Activated T-helper 1 cell treated with anti-CD3 and anti-CD28 coated beads, Interleukin-2, amount 50 U/mL, for 16 hours (primary cell): ENCODE measurements at regions not wholly inside any gene's neighbourhood (a gene's known extent, or its start where the extent isn't known, plus 50 kb on each side); places are given as distances from the start of the nearest gene placed in this dataset.

ENCODE experiments used
- DNase-seq, 2 donors: peaks; one replicate each; pipeline ENCODE4 v3.0.0-alpha.2; 2020; ENCODE audit warnings: low read depth in 1 of 2, low spot score in 1 of 2

- no peak for DNase-seq
These were observed 1684.2 kb upstream of the SLC10A2 start for GRCh38 chr13:104750377-104750776.

- DNase-seq: no peak
These were observed 1674.5 kb upstream of the SLC10A2 start for GRCh38 chr13:104740641-104741222.

GRCh38 chr13:104737713-104738112, 1671.5 kb upstream of the SLC10A2 start:
- no peak for DNase-seq

GRCh38 chr13:104733427-104733826, 1667.2 kb upstream of the SLC10A2 start:
- DNase-seq: no peak

- no peak for DNase-seq
These were observed 1648.9 kb upstream of the SLC10A2 start for GRCh38 chr13:104715111-104715510.

GRCh38 chr13:104705031-104705750, 1639.0 kb upstream of the SLC10A2 start:
- DNase-seq: no peak

- DNase-seq: no peak
These were observed 1635.4 kb upstream of the SLC10A2 start for GRCh38 chr13:104701591-104701990.

- DNase-seq: no peak
These were observed 1628.2 kb upstream of the SLC10A2 start for GRCh38 chr13:104694397-104694796.

GRCh38 chr13:104693126-104693525, 1626.9 kb upstream of the SLC10A2 start:
- no peak for DNase-seq

- no peak for DNase-seq
These were observed 1625.7 kb upstream of the SLC10A2 start for GRCh38 chr13:104691767-104692467.

GRCh38 chr13:104686484-104686883, 1620.3 kb upstream of the SLC10A2 start:
- no peak for DNase-seq

GRCh38 chr13:104683789-104684188, 1617.6 kb upstream of the SLC10A2 start:
- no peak for DNase-seq

- no peak for DNase-seq
These were observed 1611.9 kb upstream of the SLC10A2 start for GRCh38 chr13:104678161-104678560.

- no peak for DNase-seq
These were observed 1605.7 kb upstream of the SLC10A2 start for GRCh38 chr13:104671901-104672300.

- DNase-seq: no peak
These were observed 1591.0 kb upstream of the SLC10A2 start for GRCh38 chr13:104657196-104657595.

GRCh38 chr13:104650431-104650830, 1584.2 kb upstream of the SLC10A2 start:
- DNase-seq: no peak

GRCh38 chr13:104648291-104648690, 1582.1 kb upstream of the SLC10A2 start:
- no peak for DNase-seq

- DNase-seq: no peak
These were observed 1579.6 kb upstream of the SLC10A2 start for GRCh38 chr13:104645786-104646185.

- DNase-seq: no peak
These were observed 1575.1 kb upstream of the SLC10A2 start for GRCh38 chr13:104641309-104641708.

GRCh38 chr13:104635879-104636278, 1569.7 kb upstream of the SLC10A2 start:
- no peak for DNase-seq

GRCh38 chr13:104634016-104634415, 1567.8 kb upstream of the SLC10A2 start:
- no peak for DNase-seq

GRCh38 chr13:104632736-104633135, 1566.5 kb upstream of the SLC10A2 start:
- DNase-seq: no peak
